Activated CD4-positive, alpha-beta T cell treated with anti-CD3 and anti-CD28 coated beads, Interleukin-2, amount 50 U/mL, for 48 hours (primary cell): ENCODE measurements at regions not wholly inside any gene's neighbourhood (a gene's known extent, or its start where the extent isn't known, plus 50 kb on each side); places are given as distances from the start of the nearest gene placed in this dataset.

Source experiments
- DNase-seq, 2 experiments: peaks; one replicate each; pipeline ENCODE4 v3.0.0-alpha.2; 2020

DNA sequence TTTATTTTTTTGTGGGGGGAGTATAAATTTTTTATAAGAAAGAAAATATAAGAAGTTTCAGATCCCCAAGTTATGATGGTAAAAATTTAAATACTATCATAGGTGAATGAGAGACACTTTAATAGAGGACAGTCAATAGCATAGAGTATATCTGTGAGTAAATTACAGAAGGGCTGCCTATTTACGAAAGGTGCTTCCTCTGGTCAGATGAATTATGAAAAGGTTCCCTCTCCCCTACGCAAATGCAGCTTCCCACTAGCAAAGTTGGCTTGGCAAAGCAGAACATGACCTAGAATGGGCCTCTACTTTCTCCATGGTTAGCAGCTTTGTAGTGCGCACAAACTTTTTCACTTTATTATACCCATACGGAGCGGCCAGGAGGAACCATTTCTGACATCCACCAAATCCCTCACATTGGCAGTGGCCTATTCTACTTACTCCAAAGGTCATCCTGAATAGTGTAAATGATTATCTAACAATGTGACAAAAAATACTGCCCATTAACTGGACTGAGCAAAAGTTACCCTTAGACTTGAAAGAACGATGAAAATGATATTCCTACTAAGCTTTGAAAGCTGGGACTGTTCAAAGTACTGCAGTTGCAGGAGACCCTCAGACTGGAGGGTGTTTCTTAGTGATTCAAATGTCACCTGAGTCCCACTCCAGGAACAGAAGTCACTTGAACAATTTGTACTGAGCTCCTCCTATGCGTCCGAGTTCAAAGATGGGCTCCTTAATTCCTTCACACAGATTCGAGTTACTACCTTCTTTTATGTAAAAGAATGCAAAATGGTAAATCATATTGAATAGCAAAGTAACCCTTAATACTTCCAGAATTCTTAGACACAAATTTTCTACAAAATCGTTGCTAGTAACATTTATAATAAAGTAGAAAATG lies 148.5 kb downstream of the NOL4 start:
- DNase-seq: no peak

- DNase-seq: no peak
Observed at GRCh38 chr18:34061226-34061625, 163.5 kb downstream of the NOL4 start.

DNA sequence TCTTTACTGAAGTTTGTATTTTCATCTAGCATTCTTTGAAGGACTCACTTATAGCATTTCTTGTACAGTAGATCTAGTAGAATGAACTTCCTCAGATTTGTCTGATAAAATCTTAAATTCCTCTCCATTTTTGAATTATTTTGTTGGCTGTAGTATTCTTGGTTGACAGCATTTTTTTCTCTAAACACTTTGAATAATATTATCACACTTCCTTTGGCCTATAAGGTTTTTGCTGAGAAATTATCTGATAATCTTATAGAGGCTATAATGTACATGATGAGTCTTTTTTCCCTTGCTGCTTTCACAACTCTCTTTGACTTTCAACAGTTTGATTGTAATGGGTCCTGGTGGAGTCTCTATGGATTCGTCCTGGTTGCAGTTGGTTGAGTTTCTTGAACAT lies 169.5 kb downstream of the NOL4 start:
- DNase-seq: no peak

DNA sequence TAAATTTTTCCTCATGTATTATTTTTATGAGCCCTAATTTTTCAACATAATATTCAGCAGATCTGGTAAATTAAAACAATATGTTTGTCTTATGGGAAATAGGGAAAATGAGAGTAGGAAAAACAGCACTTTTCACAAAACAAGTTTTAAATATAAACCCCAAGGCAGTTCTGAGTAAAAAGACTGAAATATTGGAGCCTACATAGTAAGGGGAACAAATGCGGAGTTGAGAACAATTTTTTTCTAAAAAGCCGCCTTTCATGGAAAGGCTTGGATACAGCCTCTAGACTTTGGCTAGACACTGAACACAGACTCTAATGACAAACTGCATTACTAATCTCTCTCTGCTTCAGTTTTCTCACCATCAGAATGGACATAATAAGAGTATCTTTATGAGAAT lies 174.1 kb downstream of the NOL4 start:
- DNase-seq: no peak

- no peak for DNase-seq
Observed at GRCh38 chr18:34049511-34049910, 175.2 kb downstream of the NOL4 start.

DNA sequence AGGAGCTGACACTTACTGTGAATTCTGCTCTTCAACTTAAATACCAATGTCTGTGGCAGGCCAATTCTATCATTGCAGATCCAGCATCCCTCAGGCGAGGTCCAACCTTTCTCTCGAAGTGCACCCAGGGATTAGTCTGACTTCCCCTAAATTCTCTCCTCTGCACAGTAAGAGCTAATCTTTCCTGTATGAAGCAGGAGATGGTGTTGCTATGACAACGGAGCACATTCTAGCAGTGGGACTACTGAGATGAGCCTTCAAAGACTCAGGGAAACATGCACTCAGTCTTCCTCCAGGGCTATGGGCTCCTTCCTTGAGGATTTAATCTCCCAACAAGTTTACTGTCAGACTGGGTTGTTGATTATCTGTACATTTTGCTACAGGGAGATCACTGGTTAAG lies 176.3 kb downstream of the NOL4 start:
- DNase-seq: no peak

- DNase-seq: no peak
Observed at GRCh38 chr18:34042423-34043146, 182.1 kb downstream of the NOL4 start.

DNA sequence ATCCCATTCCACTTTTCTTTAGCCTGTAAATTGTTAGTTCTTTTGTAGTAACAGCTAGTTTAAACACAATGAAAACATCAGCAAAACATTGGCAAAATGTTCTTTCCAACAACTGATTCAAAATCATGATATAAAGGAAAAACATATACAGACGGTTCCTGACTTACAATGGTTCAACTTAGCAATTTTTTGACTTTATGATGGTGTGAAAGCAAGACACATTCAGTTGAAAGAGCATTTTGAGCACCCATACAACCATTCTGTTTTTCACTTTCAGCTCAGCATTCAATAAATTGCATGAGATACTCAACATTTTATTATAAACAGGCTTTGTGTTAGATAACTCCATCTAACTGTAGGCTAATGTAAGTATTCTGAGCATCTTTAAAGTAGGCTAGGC lies 185.1 kb downstream of the NOL4 start:
- DNase-seq: no peak

GRCh38 chr18:34039201-34039600 lies 185.5 kb downstream of the NOL4 start:
- no peak for DNase-seq

GRCh38 chr18:34038086-34038485 lies 186.6 kb downstream of the NOL4 start:
- DNase-seq: no peak

DNA sequence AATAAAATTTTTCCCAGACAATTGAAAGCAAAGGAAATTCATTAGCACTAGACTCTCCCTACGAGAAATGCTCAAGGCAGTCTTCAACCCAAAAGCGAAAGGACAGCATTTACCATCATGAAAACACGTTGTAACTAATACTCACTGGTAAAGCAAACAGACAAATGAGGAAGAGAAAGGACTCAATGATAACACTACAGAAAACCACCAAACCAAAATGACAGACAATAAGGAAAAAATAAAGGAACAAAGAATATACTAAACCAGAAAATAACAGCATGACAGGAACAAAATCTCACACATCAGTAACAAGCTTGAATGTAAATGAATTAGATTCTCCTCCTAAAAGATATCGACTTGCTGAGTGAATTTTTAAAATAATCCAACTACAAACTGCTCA lies 190.7 kb downstream of the NOL4 start:
- no peak for DNase-seq

GRCh38 chr18:34031810-34032209 lies 192.9 kb downstream of the NOL4 start:
- DNase-seq: no peak

DNA sequence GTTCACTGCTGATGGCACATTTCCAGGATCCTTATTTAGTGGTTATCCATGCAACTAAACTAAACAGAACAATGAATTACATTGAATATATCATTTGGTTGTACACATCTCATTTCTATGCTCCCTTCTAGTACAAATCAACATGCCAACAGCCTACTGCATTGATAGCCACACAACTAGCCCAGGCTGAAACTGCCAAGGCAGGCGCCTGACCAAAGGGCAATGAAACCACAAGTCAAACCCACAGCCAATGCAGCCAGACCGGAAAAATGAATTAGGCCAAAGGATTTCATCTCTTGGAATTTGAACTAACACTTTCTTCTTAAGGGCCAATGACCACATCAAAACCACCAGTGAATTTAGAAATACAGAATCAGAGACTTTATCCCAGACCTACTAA lies 196.4 kb downstream of the NOL4 start:
- no peak for DNase-seq

- DNase-seq: no peak
Observed at GRCh38 chr18:34025191-34025801, 199.4 kb downstream of the NOL4 start.

- no peak for DNase-seq
Observed at GRCh38 chr18:34023471-34023870, 201.2 kb downstream of the NOL4 start.

GRCh38 chr18:34018336-34018735 lies 206.4 kb downstream of the NOL4 start:
- no peak for DNase-seq

DNA sequence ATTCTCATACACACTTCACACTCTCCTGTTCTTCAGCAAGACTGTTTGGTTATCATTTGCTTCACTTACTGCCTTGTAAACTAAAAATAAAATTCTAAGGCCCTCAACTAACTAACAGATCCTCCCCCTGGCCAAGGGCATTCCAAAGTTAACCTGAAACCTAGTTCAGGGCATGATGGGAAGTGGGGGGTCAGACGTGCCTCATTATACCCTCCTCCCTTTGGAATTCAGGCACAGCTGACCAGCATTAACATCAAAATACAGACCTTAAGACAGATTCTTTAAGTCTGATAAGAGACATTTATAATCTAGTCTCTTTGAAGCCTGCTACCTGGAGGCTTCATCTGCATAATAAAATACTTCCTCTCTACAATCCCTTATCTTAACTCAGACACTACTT lies 221.0 kb downstream of the NOL4 start:
- DNase-seq: no peak

- no peak for DNase-seq
Observed at GRCh38 chr18:34002130-34002529, 222.6 kb downstream of the NOL4 start.

DNA sequence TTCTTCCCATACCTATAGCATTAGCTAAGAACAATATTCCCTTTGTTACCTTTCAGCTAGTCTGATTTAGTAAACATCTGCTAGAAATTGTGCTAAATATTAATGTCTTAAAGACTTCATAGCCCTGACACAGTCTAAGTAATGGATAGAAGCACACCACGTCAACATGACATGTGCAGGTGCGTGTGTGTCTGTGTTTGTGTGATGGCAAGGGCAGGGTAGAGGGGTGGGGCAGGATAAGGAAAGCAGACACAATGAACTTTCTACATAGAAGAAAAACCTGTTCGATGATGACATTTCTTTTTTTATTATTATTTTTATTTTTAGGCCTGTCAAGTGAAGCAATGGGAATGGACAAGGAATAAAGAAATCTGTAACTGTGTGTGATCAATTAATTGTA lies 223.3 kb downstream of the NOL4 start:
- no peak for DNase-seq

- no peak for DNase-seq
Observed at GRCh38 chr18:33987206-33987605, 237.5 kb downstream of the NOL4 start.

DNA sequence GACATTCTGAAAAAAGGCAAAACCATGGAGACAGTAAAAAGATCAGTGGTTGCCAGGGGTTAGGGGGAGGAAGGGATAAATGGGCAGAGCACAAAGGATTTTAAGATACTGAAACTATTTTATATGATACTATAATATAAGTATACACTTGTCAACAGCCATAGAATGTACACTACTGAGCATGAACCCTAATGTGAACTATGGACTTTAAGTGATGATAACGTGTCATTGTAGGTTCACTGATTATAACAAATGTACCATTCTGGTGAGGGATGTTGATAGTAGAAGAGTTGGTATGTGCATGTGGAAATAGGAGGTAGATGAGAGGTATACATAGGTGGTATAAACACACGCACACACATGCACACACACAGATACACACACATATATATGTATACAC lies 241.6 kb downstream of the NOL4 start:
- no peak for DNase-seq

- no peak for DNase-seq
Observed at GRCh38 chr18:33960417-33960816, 264.3 kb downstream of the NOL4 start.

- no peak for DNase-seq
Observed at GRCh38 chr18:33959609-33960008, 265.1 kb downstream of the NOL4 start.

DNA sequence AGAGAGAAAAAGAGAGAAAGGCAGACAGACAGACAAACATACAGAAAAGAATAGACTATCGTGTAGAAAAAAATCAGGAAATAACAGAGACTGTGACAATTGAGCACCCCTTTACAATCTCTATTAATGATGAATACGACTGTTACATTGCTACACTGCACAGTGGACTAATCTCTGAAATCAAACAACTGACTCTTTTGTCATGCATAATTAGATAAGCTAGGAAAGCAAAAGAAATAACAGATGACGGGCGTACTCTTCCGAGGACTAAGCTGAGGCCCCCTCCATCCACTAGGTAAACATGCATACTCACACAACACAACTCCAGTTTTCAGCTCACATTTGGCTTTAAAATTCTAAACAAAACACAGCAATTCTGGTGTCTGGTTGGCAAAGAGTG lies 267.0 kb downstream of the NOL4 start:
- DNase-seq: no peak
